Neural cell (in vitro differentiated cells): ENCODE measurements at regions not wholly inside any gene's neighbourhood (a gene's known extent, or its start where the extent isn't known, plus 50 kb on each side); places are given as distances from the start of the nearest gene placed in this dataset.

Experiments used
- H2AFZ ChIP-seq: fragments of 200-600, 300-800 bp; sonication (generic), shearing (Covaris generic); 2 replicates; pipeline ENCODE4 v1.6.0; 2014; ENCODE audit warnings: low read depth, mild to moderate bottlenecking, antibody characterized with exemption, low read length, moderate library complexity
- H3F3A ChIP-seq: fragments of 200-600 bp; shearing (Covaris generic); 2 replicates; pipeline ENCODE4 v1.6.1; 2016; ENCODE audit warnings: mild to moderate bottlenecking, moderate library complexity, mixed read lengths, antibody characterized with exemption, low read length; ENCODE audit not compliant: insufficient read depth, poor library complexity, severe bottlenecking
- H3K27ac ChIP-seq: fragments of 200-600, 300-800 bp; sonication (generic), shearing (Covaris generic); 2 replicates; pipeline ENCODE4 v1.5.1; 2014; ENCODE audit warnings: mild to moderate bottlenecking, low read length, moderate library complexity
- H3K27me3 ChIP-seq: fragments of 300-800, 200-600 bp; sonication (generic), shearing (Covaris generic); 2 replicates; pipeline ENCODE4 v1.6.0; 2014; ENCODE audit warnings: mild to moderate bottlenecking, low read depth, low read length, moderate library complexity; ENCODE audit not compliant: insufficient read depth
- H3K36me3 ChIP-seq: fragments of 300-800, 200-600 bp; sonication (generic), shearing (Covaris generic); 2 replicates; pipeline ENCODE4 v1.5.1; 2014; ENCODE audit warnings: mild to moderate bottlenecking, antibody characterized with exemption, low read length, moderate library complexity; ENCODE audit not compliant: insufficient read depth
- H3K4me2 ChIP-seq: fragments of 300-800, 200-600 bp; sonication (generic), shearing (Covaris generic); 2 replicates; pipeline ENCODE4 v1.6.0; 2014; ENCODE audit warnings: mild to moderate bottlenecking, low read length
- H3K4me3 ChIP-seq: fragments of 300-800, 200-600 bp; sonication (generic), shearing (Covaris generic); 2 replicates; pipeline ENCODE4 v1.5.1; 2014; ENCODE audit warnings: mild to moderate bottlenecking, low read length, moderate library complexity
- H3K79me2 ChIP-seq: fragments of 200-600 bp; shearing (Covaris generic); replicated peaks from 2 replicates; pipeline ENCODE4 v1.6.0; 2014; ENCODE audit warnings: mild to moderate bottlenecking, low read length, moderate library complexity; ENCODE audit not compliant: insufficient read depth
- H3K9ac ChIP-seq: fragments of 300-800, 200-600 bp; sonication (generic), shearing (Covaris generic); 2 replicates; pipeline ENCODE4 v1.6.1; 2016; ENCODE audit warnings: mild to moderate bottlenecking, low read length, mixed read lengths
- H3K9me2 ChIP-seq: fragments of 200-600 bp; shearing (Covaris generic); 2 replicates; pipeline ENCODE4 v1.6.1; 2016; ENCODE audit warnings: mild to moderate bottlenecking, low read length, mixed read lengths; ENCODE audit not compliant: insufficient read depth
- H3K9me3 ChIP-seq: fragments of 200-600, 300-800 bp; sonication (generic), shearing (Covaris generic); 2 replicates; pipeline ENCODE4 v1.6.1; 2016; ENCODE audit warnings: mild to moderate bottlenecking, mixed run types, low read length, moderate library complexity, mixed read lengths
- H4K20me1 ChIP-seq: fragments of 200-600 bp; shearing (Covaris generic); 2 replicates; pipeline ENCODE4 v1.6.1; 2016; ENCODE audit warnings: mild to moderate bottlenecking, mixed run types; ENCODE audit not compliant: insufficient read depth
- EP300 ChIP-seq: fragments of 450-650 bp; conservative IDR thresholded peaks from 2 replicates; pipeline ENCODE4 v1.6.1; 2014; ENCODE audit warnings: antibody characterized with exemption, mild to moderate bottlenecking, moderate library complexity; ENCODE audit not compliant: poor library complexity, severe bottlenecking
- EZH2 ChIP-seq: fragments of 200-600, 300-800 bp; shearing (Covaris generic), sonication (generic); IDR thresholded peaks from 2 replicates; pipeline ENCODE4 v1.6.1; 2014; ENCODE audit warnings: antibody characterized with exemption, low read length, borderline replicate concordance, mild to moderate bottlenecking; ENCODE audit not compliant: insufficient read depth, poor library complexity, severe bottlenecking
- MXI1 ChIP-seq: fragments of 450-650 bp; conservative IDR thresholded peaks from 2 replicates; pipeline ENCODE4 v1.6.1; 2014; ENCODE audit warnings: antibody characterized with exemption, mild to moderate bottlenecking; ENCODE audit not compliant: poor library complexity, severe bottlenecking
- POLR2AphosphoS5 ChIP-seq: IDR thresholded peaks from 2 replicates; pipeline ENCODE4 v1.6.1; 2012
- RAD21 ChIP-seq: fragments of 450-650 bp; conservative IDR thresholded peaks from 2 replicates; pipeline ENCODE4 v1.6.1; 2014; ENCODE audit warnings: antibody characterized with exemption, mild to moderate bottlenecking, moderate library complexity
- SMC3 ChIP-seq: fragments of 450-650 bp; conservative IDR thresholded peaks from 2 replicates; pipeline ENCODE4 v1.6.1; 2014; ENCODE audit warnings: antibody characterized with exemption, mild to moderate bottlenecking, moderate library complexity; ENCODE audit not compliant: poor library complexity
- TAF1 ChIP-seq: IDR thresholded peaks from 2 replicates; pipeline ENCODE4 v1.6.1; 2012; ENCODE audit warnings: low read depth
- TF ChIP-seq, protein P1 (sequence below): fragments of 450-650 bp; IDR thresholded peaks from 2 replicates; pipeline ENCODE4 v1.5.1; 2014; ENCODE audit warnings: antibody characterized with exemption, mild to moderate bottlenecking, moderate library complexity; ENCODE audit not compliant: poor library complexity, severe bottlenecking
- TF ChIP-seq, protein P2 (sequence below): IDR thresholded peaks from 2 replicates; pipeline ENCODE4 v1.6.1; 2012; ENCODE audit warnings: borderline replicate concordance

DNA sequence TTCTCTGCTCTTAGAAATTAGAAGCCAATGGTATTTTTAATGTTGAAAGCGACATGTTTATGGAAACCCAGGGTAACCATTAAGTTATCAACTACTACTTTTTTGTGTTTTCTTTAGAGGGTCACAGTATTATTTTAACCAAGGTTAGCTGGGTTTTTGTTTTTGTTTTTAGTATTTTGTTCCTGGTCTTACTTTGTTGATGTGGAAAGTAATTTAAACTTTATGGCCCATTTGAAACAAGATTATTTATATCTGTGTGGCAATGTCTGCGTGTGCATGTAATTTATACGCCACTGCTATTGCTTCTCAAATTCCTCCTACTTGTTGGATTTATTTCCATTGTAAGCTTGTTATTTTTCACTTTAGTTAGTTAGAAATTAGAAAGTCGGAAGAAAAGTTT lies 722.1 kb upstream of the NR2F2 start:
- no peaks in the 10 kb centered on the region for H3K36me3 ChIP-seq
- H3K9me3 ChIP-seq, result no peaks in the 10 kb centered on the region
- no peaks in the 10 kb centered on the region for H3K27me3 ChIP-seq
- no peaks in the 10 kb centered on the region for H3K79me2 ChIP-seq
- no peak overlapping the region for H3K4me2 ChIP-seq
- H4K20me1 ChIP-seq, result no peaks in the 10 kb centered on the region
- H2AFZ ChIP-seq, result no peak overlapping the region
- TF ChIP-seq POLR2AphosphoS5, result no peak
- TF ChIP-seq EP300, result no peak
- TF ChIP-seq MXI1, result no peak
- TF ChIP-seq RAD21, result no peak
- TF ChIP-seq SMC3, result no peak
- TF ChIP-seq TAF1, result no peak
- TF ChIP-seq EZH2, result no peak
- TF ChIP-seq, protein P1, sequence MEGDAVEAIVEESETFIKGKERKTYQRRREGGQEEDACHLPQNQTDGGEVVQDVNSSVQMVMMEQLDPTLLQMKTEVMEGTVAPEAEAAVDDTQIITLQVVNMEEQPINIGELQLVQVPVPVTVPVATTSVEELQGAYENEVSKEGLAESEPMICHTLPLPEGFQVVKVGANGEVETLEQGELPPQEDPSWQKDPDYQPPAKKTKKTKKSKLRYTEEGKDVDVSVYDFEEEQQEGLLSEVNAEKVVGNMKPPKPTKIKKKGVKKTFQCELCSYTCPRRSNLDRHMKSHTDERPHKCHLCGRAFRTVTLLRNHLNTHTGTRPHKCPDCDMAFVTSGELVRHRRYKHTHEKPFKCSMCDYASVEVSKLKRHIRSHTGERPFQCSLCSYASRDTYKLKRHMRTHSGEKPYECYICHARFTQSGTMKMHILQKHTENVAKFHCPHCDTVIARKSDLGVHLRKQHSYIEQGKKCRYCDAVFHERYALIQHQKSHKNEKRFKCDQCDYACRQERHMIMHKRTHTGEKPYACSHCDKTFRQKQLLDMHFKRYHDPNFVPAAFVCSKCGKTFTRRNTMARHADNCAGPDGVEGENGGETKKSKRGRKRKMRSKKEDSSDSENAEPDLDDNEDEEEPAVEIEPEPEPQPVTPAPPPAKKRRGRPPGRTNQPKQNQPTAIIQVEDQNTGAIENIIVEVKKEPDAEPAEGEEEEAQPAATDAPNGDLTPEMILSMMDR, result no peak
- TF ChIP-seq, protein P2, sequence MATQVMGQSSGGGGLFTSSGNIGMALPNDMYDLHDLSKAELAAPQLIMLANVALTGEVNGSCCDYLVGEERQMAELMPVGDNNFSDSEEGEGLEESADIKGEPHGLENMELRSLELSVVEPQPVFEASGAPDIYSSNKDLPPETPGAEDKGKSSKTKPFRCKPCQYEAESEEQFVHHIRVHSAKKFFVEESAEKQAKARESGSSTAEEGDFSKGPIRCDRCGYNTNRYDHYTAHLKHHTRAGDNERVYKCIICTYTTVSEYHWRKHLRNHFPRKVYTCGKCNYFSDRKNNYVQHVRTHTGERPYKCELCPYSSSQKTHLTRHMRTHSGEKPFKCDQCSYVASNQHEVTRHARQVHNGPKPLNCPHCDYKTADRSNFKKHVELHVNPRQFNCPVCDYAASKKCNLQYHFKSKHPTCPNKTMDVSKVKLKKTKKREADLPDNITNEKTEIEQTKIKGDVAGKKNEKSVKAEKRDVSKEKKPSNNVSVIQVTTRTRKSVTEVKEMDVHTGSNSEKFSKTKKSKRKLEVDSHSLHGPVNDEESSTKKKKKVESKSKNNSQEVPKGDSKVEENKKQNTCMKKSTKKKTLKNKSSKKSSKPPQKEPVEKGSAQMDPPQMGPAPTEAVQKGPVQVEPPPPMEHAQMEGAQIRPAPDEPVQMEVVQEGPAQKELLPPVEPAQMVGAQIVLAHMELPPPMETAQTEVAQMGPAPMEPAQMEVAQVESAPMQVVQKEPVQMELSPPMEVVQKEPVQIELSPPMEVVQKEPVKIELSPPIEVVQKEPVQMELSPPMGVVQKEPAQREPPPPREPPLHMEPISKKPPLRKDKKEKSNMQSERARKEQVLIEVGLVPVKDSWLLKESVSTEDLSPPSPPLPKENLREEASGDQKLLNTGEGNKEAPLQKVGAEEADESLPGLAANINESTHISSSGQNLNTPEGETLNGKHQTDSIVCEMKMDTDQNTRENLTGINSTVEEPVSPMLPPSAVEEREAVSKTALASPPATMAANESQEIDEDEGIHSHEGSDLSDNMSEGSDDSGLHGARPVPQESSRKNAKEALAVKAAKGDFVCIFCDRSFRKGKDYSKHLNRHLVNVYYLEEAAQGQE, result no peak
- no peak overlapping the region for H3K27ac ChIP-seq
- H3K4me3 ChIP-seq, result no peak overlapping the region
- no peaks in the 10 kb centered on the region for H3F3A ChIP-seq
- H3K9me2 ChIP-seq, result no peaks in the 10 kb centered on the region
- no peak overlapping the region for H3K9ac ChIP-seq

DNA sequence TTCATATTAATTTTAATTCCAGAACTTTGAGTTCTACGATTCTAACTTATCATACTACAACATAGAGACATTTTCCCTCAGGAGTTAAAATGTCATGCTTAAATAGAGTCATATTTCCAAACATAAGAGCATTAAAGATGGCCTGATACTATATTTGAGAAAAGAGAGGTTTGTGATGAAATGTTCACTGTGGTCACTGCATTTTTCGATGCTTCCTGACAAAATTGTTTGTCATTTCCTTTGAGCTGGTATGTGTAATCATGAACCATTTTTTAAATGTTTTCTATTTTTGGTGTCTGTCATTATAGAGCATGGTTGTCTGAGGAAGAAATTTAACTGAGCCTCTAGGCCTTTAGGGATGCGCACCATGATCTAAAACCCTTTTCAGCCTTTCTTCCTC lies 721.4 kb upstream of the NR2F2 start:
- no peak overlapping the region for H3K9ac ChIP-seq
- no peak overlapping the region for H2AFZ ChIP-seq
- H3K36me3 ChIP-seq, result no peaks in the 10 kb centered on the region
- no peaks in the 10 kb centered on the region for H3K79me2 ChIP-seq
- H3K9me3 ChIP-seq, result no peaks in the 10 kb centered on the region
- no peaks in the 10 kb centered on the region for H3K9me2 ChIP-seq
- no peak overlapping the region for H3K4me2 ChIP-seq
- no peaks in the 10 kb centered on the region for H3F3A ChIP-seq
- TF ChIP-seq MXI1 (no peak), RAD21 (no peak), POLR2AphosphoS5 (no peak), TAF1 (no peak), EP300 (no peak), SMC3 (no peak), EZH2 (no peak)
- TF ChIP-seq, protein P1, result no peak
- TF ChIP-seq, protein P2, result no peak
- no peak overlapping the region for H3K4me3 ChIP-seq
- H3K27me3 ChIP-seq, result no peaks in the 10 kb centered on the region
- no peak overlapping the region for H3K27ac ChIP-seq
- no peaks in the 10 kb centered on the region for H4K20me1 ChIP-seq
